SJCRH30 (cell line): ENCODE measurements at regions not wholly inside any gene's neighbourhood (a gene's known extent, or its start where the extent isn't known, plus 50 kb on each side); places are given as distances from the start of the nearest gene placed in this dataset.

Experiments used
- DNase-seq, 2 experiments: peaks; one replicate each; pipeline ENCODE4 v3.0.0-alpha.2; 2015 to 2020
- H3K27ac ChIP-seq: fragments of 250-450 bp; sonication (Bioruptor Pico); 2 replicates; pipeline ENCODE4 v1.5.1; 2020; ENCODE audit warnings: mild to moderate bottlenecking, moderate library complexity
- H3K27me3 ChIP-seq: fragments of 250-450 bp; sonication (Bioruptor Pico); 2 replicates; pipeline ENCODE4 v1.5.1; 2020; ENCODE audit warnings: mild to moderate bottlenecking, moderate library complexity
- H3K36me3 ChIP-seq: fragments of 250-450 bp; sonication (Bioruptor Pico); 2 replicates; pipeline ENCODE4 v1.5.1; 2020; ENCODE audit warnings: mild to moderate bottlenecking, moderate library complexity
- H3K4me1 ChIP-seq: fragments of 250-450 bp; sonication (Bioruptor Pico); 2 replicates; pipeline ENCODE4 v1.5.1; 2020; ENCODE audit warnings: mild to moderate bottlenecking, moderate library complexity
- H3K4me3 ChIP-seq: fragments of 250-450 bp; sonication (Bioruptor Pico); 2 replicates; pipeline ENCODE4 v1.5.1; 2020; ENCODE audit warnings: mild to moderate bottlenecking, moderate library complexity
- H3K9me3 ChIP-seq: fragments of 250-450 bp; sonication (Bioruptor Pico); replicated peaks from 2 replicates; pipeline ENCODE4 v1.5.1; 2020; ENCODE audit warnings: mild to moderate bottlenecking, moderate library complexity

GRCh38 chr16:58789351-58789750 is 55.2 kb upstream of the GOT2 start:
- Histone ChIP-seq H3K27ac (no peak overlapping the region), H3K4me1 (no peaks in the 10 kb centered on the region), H3K27me3 (peaks cover 8% of the 10 kb centered on the region), H3K36me3 (no peaks in the 10 kb centered on the region), H3K9me3 (no peaks in the 10 kb centered on the region), H3K4me3 (no peak overlapping the region)
- no peak for DNase-seq
